GM18907 (cell line): ENCODE measurements at regions not wholly inside any gene's neighbourhood (a gene's known extent, or its start where the extent isn't known, plus 50 kb on each side); places are given as distances from the start of the nearest gene placed in this dataset.

ENCODE experiments used
- ATAC-seq: cut with Tn5 transposase; IDR thresholded peaks from one replicate; pipeline ENCODE4 v1.9.1; 2021; ENCODE audit warnings: mild to moderate bottlenecking, moderate library complexity; ENCODE audit not compliant: unreplicated experiment

GRCh38 chr3:192079098-192079497 lies 618.1 kb downstream of the PYDC2 start:
- no peak for ATAC-seq

GRCh38 chr3:192080336-192080735 lies 619.4 kb downstream of the PYDC2 start:
- no peak for ATAC-seq

- peak; percentile 95 for ATAC-seq
These were observed 622.0 kb downstream of the PYDC2 start for GRCh38 chr3:192082730-192083660.
